NCI-H460 (cell line): ENCODE measurements at regions not wholly inside any gene's neighbourhood (a gene's known extent, or its start where the extent isn't known, plus 50 kb on each side); places are given as distances from the start of the nearest gene placed in this dataset.

Experiments used
- DNase-seq: peaks from one replicate; pipeline ENCODE4 v3.0.0-alpha.2; 2016; ENCODE audit warnings: low read depth; ENCODE audit errors: extremely low read depth

- no peak for DNase-seq
These were observed 147.9 kb upstream of the CBLN2 start for GRCh38 chr18:72692086-72692485.

GRCh38 chr18:72687736-72688135 lies 143.6 kb upstream of the CBLN2 start:
- DNase-seq, result no peak

GRCh38 chr18:72675394-72675793 lies 131.3 kb upstream of the CBLN2 start:
- DNase-seq, result no peak

GRCh38 chr18:72674710-72675109 lies 130.6 kb upstream of the CBLN2 start:
- no peak for DNase-seq

DNA sequence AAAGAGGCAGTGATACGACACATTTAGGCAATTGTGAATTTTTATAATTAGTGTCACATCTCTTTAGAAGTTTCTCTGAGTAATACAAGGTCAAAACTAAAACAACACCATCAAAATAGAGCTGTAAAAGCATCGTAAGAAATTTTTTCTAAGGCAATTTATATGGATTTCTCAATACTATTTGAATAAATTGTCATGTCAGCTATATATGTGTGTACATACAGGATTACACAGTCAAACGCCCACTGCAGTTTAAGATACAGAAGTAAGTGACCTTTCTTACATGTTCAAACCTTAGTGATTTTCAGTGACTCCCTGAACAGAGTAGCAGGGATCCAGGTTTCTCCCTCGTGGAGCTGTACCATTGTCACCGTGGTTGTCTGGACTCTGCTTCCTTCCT lies 129.1 kb upstream of the CBLN2 start:
- DNase-seq, result no peak

- peak; percentile 34 for DNase-seq
These were observed 128.4 kb upstream of the CBLN2 start for GRCh38 chr18:72672364-72673184.

- no peak for DNase-seq
These were observed 123.8 kb upstream of the CBLN2 start for GRCh38 chr18:72667932-72668331.

GRCh38 chr18:72652990-72653593 lies 109.0 kb upstream of the CBLN2 start:
- DNase-seq, result peak; percentile 19

DNA sequence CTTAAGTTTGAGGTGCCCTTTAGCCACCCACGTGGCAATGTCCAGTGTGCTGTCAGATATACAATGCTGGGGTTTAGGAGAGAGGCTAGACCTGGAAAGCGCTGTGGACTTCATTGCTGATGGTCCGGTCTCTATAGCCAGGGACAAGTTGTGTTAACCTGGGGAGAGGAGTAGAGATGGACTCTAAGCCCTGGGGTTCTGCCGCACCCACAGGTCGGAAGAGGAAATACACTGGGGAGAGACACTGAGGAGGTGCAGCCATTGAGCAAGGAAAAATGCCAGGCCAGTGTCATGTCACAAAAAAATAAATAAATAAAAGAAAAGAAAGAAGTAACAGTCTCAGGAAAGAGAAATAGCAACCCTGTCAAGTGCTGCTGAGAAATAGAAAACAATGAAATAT lies 106.9 kb upstream of the CBLN2 start:
- DNase-seq, result no peak

DNA sequence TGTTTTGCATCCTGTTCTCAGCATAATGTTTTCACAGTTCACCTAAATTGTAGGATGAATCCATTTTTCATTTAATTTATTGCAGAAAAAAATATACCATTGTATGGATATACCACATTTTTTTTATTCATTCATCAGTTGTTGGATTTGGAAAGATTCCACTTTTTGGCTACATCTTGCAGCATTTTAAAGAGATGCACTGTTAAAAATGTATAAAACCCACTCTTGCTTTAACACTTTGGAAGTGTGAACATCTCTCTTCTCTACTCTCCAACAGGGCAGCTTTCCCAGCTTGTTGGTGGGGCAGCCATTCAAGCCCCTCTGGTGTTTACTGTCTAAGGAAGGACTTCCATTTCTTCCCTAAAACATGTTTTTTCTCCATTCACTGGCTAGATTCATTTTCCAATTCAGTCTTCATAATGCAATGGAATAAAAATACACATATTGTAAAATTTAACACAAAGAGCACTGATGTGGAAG lies 104.4 kb upstream of the CBLN2 start:
- DNase-seq, result no peak

DNA sequence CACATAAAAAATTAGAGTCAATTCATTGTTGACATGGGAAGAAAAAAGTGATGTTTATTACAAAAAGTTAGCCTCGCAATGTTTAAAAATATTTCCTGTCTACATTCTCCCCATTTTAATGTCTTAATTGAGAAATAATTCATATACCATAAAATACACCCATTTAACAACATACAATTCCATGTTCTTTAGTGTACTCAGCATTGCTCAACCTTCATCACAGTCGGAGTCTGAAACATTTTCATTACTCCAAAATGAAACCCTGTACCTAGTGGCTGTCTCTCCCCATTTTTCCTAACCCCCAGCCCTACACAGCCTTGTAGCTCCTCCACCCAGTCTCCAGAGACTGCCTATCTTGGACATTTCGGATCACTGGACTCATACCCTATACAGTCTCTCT lies 103.9 kb upstream of the CBLN2 start:
- DNase-seq, result no peak

GRCh38 chr18:72640557-72640956 lies 96.4 kb upstream of the CBLN2 start:
- DNase-seq, result no peak

DNA sequence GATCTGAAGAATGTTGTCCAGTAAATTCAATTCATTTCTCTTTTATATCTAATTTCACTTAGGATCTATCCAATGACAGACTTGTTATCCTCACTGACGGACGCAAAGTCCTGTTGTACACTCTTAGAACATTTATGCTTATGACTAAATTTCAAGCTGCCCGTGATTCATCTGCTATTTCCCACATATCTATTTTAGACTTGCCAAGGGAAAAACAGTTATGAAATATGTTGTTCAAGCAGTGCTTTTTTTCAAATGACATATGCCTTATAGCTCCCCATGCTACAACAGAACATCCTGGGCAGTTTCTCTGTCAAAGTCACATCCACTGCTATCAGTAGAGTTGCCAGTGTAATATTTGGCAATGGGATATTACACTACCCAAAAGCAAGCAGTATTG lies 94.2 kb upstream of the CBLN2 start:
- DNase-seq, result no peak

GRCh38 chr18:72637721-72638120 lies 93.6 kb upstream of the CBLN2 start:
- no peak for DNase-seq

DNA sequence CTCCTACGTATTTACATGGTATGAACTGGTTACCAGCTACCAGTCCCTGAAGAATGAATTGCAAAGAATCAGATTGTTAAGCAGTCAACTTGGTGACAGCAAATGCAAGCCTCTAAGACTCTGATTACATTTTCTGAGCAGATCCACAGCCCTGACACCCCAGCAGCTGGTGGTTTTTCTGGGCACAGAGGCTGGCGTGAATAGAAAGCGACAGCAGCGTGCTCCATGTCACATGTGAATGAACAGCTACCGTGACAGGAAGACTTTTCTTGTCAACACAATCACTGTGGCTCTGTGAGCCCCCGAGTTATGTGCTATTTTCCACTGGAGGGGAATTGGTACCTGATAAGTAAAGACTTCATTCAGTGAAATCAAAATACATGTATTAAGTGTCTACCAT lies 93.2 kb upstream of the CBLN2 start:
- DNase-seq, result no peak

DNA sequence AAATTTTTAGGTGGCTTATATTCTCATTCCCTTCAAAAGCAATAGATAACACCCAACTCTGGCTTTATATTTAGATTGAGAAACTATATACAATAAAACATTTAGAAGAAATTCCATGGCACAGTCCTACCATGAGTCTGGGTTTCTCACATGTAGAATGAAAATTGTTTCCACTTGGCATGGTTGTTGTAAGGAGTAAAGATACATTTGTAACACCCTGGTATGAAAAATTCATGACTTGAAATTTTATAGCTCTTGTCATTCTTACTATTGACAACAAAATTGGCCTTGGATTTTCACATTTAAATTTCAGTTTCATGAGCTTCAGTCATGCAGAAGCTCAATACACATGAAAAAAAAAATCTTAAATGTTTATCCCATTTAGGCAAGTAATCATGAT lies 92.5 kb upstream of the CBLN2 start:
- no peak for DNase-seq

- no peak for DNase-seq
These were observed 90.4 kb upstream of the CBLN2 start for GRCh38 chr18:72634500-72634899.

GRCh38 chr18:72630991-72631390 lies 86.8 kb upstream of the CBLN2 start:
- no peak for DNase-seq

DNA sequence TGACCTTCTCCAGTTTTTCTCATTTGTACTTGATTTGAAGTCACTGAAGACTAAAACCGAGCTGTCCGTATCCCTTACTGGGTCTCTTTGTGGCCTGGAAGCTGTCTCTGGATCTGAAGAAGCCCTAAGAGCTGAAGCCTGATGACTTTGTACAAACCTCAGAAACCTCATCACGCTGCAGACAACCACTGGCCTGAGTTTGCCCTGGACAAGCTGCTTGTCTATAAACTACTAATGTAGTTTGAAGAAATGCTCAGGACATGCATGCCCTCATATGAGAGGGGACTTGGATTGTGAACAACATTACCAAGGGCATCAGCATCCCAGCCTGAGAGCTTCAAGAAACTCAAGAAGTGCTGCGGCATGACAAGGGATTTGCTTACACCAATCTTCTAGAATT lies 79.3 kb upstream of the CBLN2 start:
- no peak for DNase-seq

- DNase-seq, result no peak
These were observed 69.4 kb upstream of the CBLN2 start for GRCh38 chr18:72613534-72613930.

- no peak for DNase-seq
These were observed 68.9 kb upstream of the CBLN2 start for GRCh38 chr18:72612894-72613533.

- DNase-seq, result no peak
These were observed 61.2 kb upstream of the CBLN2 start for GRCh38 chr18:72605376-72605775.
